ENCODE measurements at regions not wholly inside any gene's neighbourhood (a gene's known extent, or its start where the extent isn't known, plus 50 kb on each side); places are given as distances from the start of the nearest gene placed in this dataset.

GRCh38 chr15:56838085-56838484, 80.4 kb upstream of the TCF12 start:
- TF ChIP-seq EZH2 (optimal IDR thresholded peaks at IDR 0.05; ENCODE audit: low read depth, low read length) (no peak), CTCF (IDR thresholded peaks at IDR 0.05; ENCODE audit: low read length) (no peak), EZH2phosphoT487 (IDR thresholded peaks at IDR 0.05; ENCODE audit: low read length) (no peak)
